ENCODE measurements at regions not wholly inside any gene's neighbourhood (a gene's known extent, or its start where the extent isn't known, plus 50 kb on each side); places are given as distances from the start of the nearest gene placed in this dataset.

- H3K27ac ChIP-seq (ENCODE audit: insufficient read length, low read depth, low read length), result no peak overlapping the region
- H3K79me2 ChIP-seq (ENCODE audit: insufficient read depth, low read length), result no peaks in the 10 kb centered on the region
These were observed 84.3 kb upstream of the FSHR start for GRCh38 chr2:49238604-49238960.

More at GRCh38 chr2:49238604-49238960, 84.3 kb upstream of the FSHR start:
- Mint-ChIP-seq H3K4me1 (0 out of 4 replicates have a peak, but pooled peaks cover 0 to 2% of the 10 kb centered on the region in 2 experiments), H3K9me3 (peaks cover 0 to 2% of the 10 kb centered on the region in 2 experiments; a peak in 1 of 5 replicates), H3K27me3 (ENCODE audit: low read depth) (peaks cover 1% of the 10 kb centered on the region; the same call in 1 of the 2 replicates), H3K4me3 (no peak overlapping the region), H3K27ac (no peak overlapping the region), H3K36me3 (ENCODE audit: insufficient read depth in 1 of 3, low read depth in 3 of 3) (no peaks in the 10 kb centered on the region; a peak in 1 of 7 replicates)
- no peak overlapping the region for H3K18ac ChIP-seq (ENCODE audit: insufficient read length, low read depth, low read length)
- no peak overlapping the region for H4K91ac ChIP-seq (ENCODE audit: insufficient read length, low read depth, low read length)
- H3K4ac ChIP-seq (ENCODE audit: low read depth, low read length), result no peak overlapping the region
- no peak for TF ChIP-seq CTCF (conservative IDR thresholded peaks at IDR 0.05)
- no peaks in the 10 kb centered on the region for H3K27me3 ChIP-seq (ENCODE audit: insufficient read depth, low read length)
- no peak overlapping the region for H2BK20ac ChIP-seq (ENCODE audit: low read depth, low read length, poor library complexity, severe bottlenecking)
- no peaks in the 10 kb centered on the region for H4K20me1 ChIP-seq (ENCODE audit: control insufficient read depth, insufficient read depth, insufficient read length)
- no peak overlapping the region for H3T11ph ChIP-seq (ENCODE audit: low read length)
- H4K8ac ChIP-seq (replicated peaks; ENCODE audit: insufficient read length, low read depth, low read length), result no peak overlapping the region
- H3K4me2 ChIP-seq (ENCODE audit: insufficient read depth, insufficient read length, low read length), result no peak overlapping the region
- no peak overlapping the region for H2BK12ac ChIP-seq (ENCODE audit: insufficient read length, low read depth, low read length)
- H3K9ac ChIP-seq (ENCODE audit: extremely low read depth, insufficient read length, low read length), result no peak overlapping the region
- H3K14ac ChIP-seq (ENCODE audit: insufficient read depth, low read length), result no peak overlapping the region
- no peaks in the 10 kb centered on the region for H3K4me1 ChIP-seq (ENCODE audit: insufficient read depth, low read length)
- H2AK5ac ChIP-seq (ENCODE audit: insufficient read length, low read length), result no peak overlapping the region
- no peaks in the 10 kb centered on the region for H3K79me1 ChIP-seq (ENCODE audit: insufficient read depth, low read depth, low read length, poor library complexity, severe bottlenecking)
- H4K5ac ChIP-seq (ENCODE audit: insufficient read length, low read depth, low read length), result no peak overlapping the region
- H2BK120ac ChIP-seq (ENCODE audit: low read depth, low read length, poor library complexity, severe bottlenecking), result no peak overlapping the region
- H3K23me2 ChIP-seq (ENCODE audit: insufficient read length, low read depth, low read length, poor library complexity, severe bottlenecking), result no peaks in the 10 kb centered on the region
- no peak for DNase-seq
- no peaks in the 10 kb centered on the region for H3K9me3 ChIP-seq (ENCODE audit: control insufficient read depth, low read depth, low read length)
- H3K56ac ChIP-seq (ENCODE audit: insufficient read length, low read depth, low read length), result no peak overlapping the region
- no peak overlapping the region for H3K23ac ChIP-seq (ENCODE audit: insufficient read length, low read depth, low read length)
- H2BK5ac ChIP-seq (ENCODE audit: insufficient read length, low read length), result no peak overlapping the region
- no peak overlapping the region for H2AFZ ChIP-seq (ENCODE audit: low read length)
- no peak overlapping the region for H2BK15ac ChIP-seq (ENCODE audit: low read depth, low read length)
